ENCODE measurements at regions not wholly inside any gene's neighbourhood (a gene's known extent, or its start where the extent isn't known, plus 50 kb on each side); places are given as distances from the start of the nearest gene placed in this dataset.

- Histone ChIP-seq H3K4me3 (replicated peaks; ENCODE audit: insufficient read depth, low read length) (no peak overlapping the region), H3K27me3 (ENCODE audit: insufficient read depth, poor library complexity, severe bottlenecking) (no peaks in the 10 kb centered on the region), H3K27ac (replicated peaks) (no peak overlapping the region)
- DNase-seq (ENCODE audit: low read depth in 1 of 2, low spot score in 1 of 2), result no peak
- TF ChIP-seq SPI1 (IDR thresholded peaks at IDR 0.05; ENCODE audit: borderline replicate concordance, low read depth), result no peak
- no peak for TF ChIP-seq CTCF (IDR thresholded peaks at IDR 0.05; ENCODE audit: insufficient read depth, low read length)
- TF ChIP-seq GABPA (IDR thresholded peaks at IDR 0.05; ENCODE audit: low read depth), result no peak
- no peak for TF ChIP-seq POLR2AphosphoS5 (IDR thresholded peaks at IDR 0.05; ENCODE audit: low read depth)
- no peak for TF ChIP-seq REST (IDR thresholded peaks at IDR 0.05; ENCODE audit: insufficient replicate concordance, low read depth)
Observed at GRCh38 chr21:33136847-33137502, 67.0 kb downstream of the OLIG1 start.

- H3K27ac ChIP-seq (replicated peaks), result no peak overlapping the region
- TF ChIP-seq GABPA (IDR thresholded peaks at IDR 0.05; ENCODE audit: low read depth) (no peak), SPI1 (IDR thresholded peaks at IDR 0.05; ENCODE audit: borderline replicate concordance, low read depth) (no peak), POLR2AphosphoS5 (IDR thresholded peaks at IDR 0.05; ENCODE audit: low read depth) (no peak), CTCF (IDR thresholded peaks at IDR 0.05; ENCODE audit: insufficient read depth, low read length) (no peak), REST (IDR thresholded peaks at IDR 0.05; ENCODE audit: insufficient replicate concordance, low read depth) (no peak)
- H3K4me3 ChIP-seq (replicated peaks; ENCODE audit: insufficient read depth, low read length), result no peak overlapping the region
- H3K27me3 ChIP-seq (ENCODE audit: insufficient read depth, poor library complexity, severe bottlenecking), result no peaks in the 10 kb centered on the region
- no peak for DNase-seq (ENCODE audit: low read depth in 1 of 2, low spot score in 1 of 2)
Observed at GRCh38 chr21:33139084-33139483, 69.1 kb downstream of the OLIG1 start.

GRCh38 chr21:33140288-33140687, 70.3 kb downstream of the OLIG1 start:
- Histone ChIP-seq H3K27ac (replicated peaks) (no peak overlapping the region), H3K27me3 (ENCODE audit: insufficient read depth, poor library complexity, severe bottlenecking) (no peaks in the 10 kb centered on the region), H3K4me3 (replicated peaks; ENCODE audit: insufficient read depth, low read length) (no peak overlapping the region)
- no peak for DNase-seq (ENCODE audit: low read depth in 1 of 2, low spot score in 1 of 2)
- TF ChIP-seq POLR2AphosphoS5 (IDR thresholded peaks at IDR 0.05; ENCODE audit: low read depth) (no peak), REST (IDR thresholded peaks at IDR 0.05; ENCODE audit: insufficient replicate concordance, low read depth) (no peak), GABPA (IDR thresholded peaks at IDR 0.05; ENCODE audit: low read depth) (no peak), CTCF (IDR thresholded peaks at IDR 0.05; ENCODE audit: insufficient read depth, low read length) (no peak), SPI1 (IDR thresholded peaks at IDR 0.05; ENCODE audit: borderline replicate concordance, low read depth) (no peak)

Data from HL-60 (cell line).